NCI-H2107 treated with DMSO at 0.1 percent for 48 hours (cell line): ENCODE measurements at regions not wholly inside any gene's neighbourhood (a gene's known extent, or its start where the extent isn't known, plus 50 kb on each side); places are given as distances from the start of the nearest gene placed in this dataset.
"Not testable (repeated sequence)": the region's sequence is repeated elsewhere in the genome, so short reads cannot be mapped to it uniquely, and the experiment has no call there.

Experiments
- DNase-seq: peaks from one replicate; lab custom pipeline; 2025; ENCODE audit not compliant: unreplicated experiment; lab: John Stamatoyannopoulos, UW

GRCh38 chr5:15344954-15345353, 155.0 kb upstream of the FBXL7 start:
- no peak for DNase-seq

DNA sequence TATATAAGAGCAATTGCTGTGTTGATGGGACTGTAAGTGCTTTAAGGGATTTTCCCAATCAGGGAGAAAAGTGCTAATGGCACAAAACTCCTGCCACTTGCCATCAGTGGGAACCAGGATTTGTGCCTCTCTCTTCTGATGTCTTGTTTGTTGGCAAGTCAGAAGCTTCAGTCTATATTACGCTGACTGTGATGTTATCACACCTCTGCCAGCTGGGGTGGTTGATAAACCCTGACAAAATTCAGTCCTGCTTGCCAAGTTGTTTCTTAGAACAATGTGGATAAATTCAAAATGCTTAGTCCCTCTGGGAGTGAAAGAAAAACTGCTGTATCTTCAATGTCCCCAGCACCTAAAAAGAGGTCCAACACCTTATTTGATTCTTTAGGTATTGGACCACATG, 161.4 kb upstream of the FBXL7 start:
- DNase-seq, result no peak

DNA sequence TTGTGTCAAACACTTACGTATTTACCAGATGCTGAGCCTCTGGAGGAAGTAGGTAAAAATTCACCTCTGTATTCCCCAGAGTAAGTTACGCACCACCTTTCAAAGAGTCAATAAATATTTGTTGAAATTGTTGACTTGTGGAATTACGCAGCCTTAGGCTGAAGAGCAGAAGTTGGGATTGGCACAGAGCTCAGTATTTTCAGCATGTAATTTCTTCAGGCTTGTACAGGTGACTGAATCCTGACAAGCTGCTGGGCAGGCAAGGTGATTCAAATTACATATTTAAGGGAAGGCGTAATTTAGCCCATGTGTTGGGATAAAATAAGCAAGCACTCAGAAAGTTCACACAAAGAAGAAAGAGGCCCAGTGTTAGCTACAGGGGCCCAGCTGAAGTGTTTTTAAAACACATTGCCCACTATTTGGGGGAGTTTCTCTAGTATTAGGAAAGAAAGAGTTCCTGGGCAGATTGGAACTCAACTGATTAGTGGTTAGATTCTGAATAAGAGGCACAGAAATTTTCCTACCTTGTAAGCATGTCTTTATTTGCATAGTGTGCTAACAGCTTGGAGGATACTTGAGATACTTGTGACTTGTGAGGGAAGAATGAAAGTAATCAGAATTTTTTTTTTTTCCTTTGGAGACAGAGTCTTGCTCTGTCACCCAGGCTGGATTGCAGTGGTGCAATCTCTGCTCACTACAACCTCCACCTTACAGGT, 165.3 kb upstream of the FBXL7 start:
- no peak for DNase-seq

- DNase-seq, result no peak
Observed at GRCh38 chr5:15333091-15333490, 166.9 kb upstream of the FBXL7 start.

DNA sequence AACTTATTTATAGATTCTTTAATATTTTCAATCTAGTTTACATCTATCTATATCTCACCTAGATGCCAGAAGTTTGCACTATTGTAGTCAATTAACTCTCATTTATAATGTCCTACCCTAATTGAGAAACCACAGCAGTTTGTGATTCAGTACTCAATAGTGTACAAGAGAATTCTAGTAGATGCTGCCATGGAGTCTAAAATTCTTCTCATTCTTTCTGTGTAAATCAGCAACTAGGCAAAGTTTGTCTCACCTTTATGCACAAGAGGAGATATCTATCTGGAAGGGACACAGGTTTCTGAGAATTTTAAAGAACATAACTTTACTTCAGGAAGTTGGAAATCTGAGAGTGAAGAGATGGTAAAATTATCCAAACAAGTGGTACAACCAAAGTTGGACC, 173.0 kb upstream of the FBXL7 start:
- no peak for DNase-seq

GRCh38 chr5:15326471-15326870, 173.5 kb upstream of the FBXL7 start:
- no peak for DNase-seq

DNA sequence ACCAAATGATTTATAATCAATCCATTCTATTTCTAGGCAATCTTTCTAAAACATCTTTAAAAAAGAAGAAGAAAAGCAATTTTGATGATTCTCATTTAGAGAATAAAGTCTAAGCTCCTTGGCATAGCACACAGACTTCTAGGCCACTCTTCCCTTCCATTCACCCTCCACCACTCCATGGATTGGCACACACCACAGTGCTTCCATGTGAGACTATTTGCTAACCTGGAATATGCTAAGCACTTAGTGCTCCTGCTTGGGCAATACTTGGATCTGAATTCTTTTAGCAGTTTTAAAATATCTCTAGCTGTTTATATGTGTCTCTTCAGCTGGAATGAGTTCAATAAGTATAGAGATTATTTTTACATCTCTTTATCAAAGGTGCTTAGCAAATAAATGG, 177.6 kb upstream of the FBXL7 start:
- no peak for DNase-seq

- no peak for DNase-seq
Observed at GRCh38 chr5:15321776-15322175, 178.2 kb upstream of the FBXL7 start.

DNA sequence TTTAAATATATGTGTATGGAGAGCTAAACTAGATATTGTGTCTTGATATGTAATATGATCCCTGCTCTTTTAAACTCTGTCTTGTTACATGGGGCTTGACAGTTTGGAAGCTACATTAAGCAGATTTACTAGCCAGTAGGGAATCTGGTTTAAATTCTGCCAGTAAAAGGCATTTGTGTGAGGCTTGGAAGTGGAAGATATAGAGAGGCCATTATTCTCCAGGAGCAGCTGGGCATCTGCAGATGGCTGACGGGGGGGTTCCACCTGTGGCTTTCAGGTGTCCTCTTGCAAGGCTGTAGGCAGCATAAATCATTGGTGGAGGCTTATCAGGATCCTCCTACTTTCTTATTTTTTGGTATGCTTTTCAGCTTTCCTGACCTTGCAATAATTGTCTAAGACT, 179.1 kb upstream of the FBXL7 start:
- DNase-seq, result no peak

- no peak for DNase-seq
Observed at GRCh38 chr5:15304914-15305834, 194.8 kb upstream of the FBXL7 start.

- no peak for DNase-seq
Observed at GRCh38 chr5:15304066-15304731, 195.8 kb upstream of the FBXL7 start.

DNA sequence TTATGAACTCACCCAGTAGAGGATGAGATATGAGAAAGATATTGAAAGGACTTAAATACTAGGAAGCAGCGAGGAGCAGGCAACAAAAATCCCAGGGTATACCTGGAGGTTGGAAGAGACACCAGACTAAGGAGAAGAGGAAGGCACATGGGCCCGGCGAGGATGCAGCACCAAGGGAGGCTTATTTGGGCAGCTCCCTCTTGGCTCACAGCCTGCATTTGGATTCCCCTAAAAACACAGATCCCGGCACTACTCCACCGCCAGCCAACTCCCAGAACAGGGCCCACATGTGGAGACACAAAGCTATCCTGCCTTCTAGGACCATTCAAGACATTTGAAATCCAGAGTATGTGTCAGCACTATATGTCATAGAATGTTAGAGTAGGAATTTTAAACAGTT, 199.8 kb upstream of the FBXL7 start:
- DNase-seq, result no peak

GRCh38 chr5:15290953-15291352, 209.0 kb upstream of the FBXL7 start:
- no peak for DNase-seq

DNA sequence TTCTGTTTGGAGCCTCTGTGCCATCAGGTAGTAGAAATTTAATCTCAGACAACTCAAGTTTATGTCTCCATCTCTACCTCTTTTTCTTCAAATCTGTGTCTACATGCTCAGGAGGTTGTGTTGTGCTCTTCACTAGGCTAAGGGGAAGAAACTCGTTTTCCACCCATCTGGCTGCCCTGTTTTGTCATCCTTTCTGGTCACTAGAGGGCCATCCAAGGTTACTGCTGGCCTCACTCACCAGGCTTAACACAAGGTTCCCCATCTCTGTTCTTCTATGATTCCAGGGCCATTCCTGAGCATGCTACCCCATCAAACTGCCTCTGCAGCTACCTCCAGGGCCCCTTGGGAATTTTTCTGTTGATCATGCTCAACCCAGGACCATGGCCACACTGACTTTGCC, 213.3 kb upstream of the FBXL7 start:
- DNase-seq, result no peak

DNA sequence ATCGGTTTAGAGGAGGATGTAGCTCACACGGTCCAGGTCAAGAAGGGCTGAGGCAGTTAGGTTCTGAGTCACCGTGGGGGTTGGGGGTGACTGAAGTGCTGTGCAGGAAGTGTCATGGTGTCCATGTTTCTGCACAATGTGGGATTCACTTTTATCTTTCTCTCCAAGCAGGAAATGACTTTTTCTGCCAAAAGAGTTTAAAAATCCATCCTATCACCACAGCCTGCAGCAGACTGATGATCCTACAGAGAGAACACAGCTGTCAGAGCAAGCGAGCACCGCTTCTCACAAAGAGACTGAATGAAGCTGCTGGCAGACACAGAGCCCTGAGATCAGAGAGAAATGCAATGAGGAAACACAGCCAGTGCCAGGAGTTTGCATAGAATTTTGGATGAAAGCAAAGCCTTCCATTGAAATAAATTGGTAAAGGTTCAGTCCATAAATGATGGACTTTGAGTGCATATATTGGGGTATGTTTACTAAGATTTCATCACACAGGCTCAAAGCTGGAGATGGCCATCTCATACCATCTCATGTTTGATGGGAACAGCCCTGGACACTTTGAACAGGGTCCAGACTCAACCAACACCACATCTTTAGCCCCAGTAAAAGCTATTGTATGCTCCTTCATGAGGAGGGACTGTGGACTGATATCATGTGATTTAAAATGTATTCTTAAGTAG, 213.9 kb upstream of the FBXL7 start:
- DNase-seq, result no peak

DNA sequence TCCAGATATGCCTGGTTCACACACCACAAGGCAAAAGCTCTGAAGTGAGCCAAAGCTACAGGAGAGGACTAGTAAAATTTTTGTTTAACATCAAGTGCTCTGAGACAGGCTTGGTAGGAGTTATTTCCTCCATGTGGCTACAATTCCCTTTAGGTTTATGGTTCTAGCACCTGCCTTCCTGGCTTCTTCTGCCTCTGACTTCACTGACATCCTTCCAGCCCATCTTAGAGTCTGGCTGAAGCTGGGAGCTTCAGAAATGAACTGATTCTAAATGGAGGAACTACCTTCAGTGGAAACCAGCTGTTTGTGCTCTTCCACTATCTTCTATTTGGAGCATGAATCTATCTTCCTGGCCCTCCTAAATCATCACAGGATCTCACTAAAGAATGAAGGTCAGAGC, 215.3 kb upstream of the FBXL7 start:
- no peak for DNase-seq

- no peak for DNase-seq
Observed at GRCh38 chr5:15283076-15283475, 216.9 kb upstream of the FBXL7 start.

DNA sequence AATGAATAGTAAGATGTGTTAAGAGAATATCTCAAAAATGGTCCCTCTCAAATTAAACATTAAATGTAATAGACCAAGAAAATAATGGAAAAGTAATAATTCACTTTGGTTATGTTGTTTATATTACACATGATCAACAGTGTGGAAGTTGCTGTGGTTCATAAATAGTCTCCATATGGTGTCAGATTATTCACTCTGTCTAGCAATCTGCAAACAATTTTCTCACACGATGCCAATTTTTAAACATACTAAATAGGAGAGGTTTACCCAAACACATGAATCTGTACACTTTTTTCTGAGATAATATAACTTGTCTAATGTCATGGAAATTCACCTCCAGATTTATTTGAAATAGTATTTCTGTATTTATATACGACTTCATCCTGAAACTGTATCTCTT, 217.4 kb upstream of the FBXL7 start:
- DNase-seq, result no peak

GRCh38 chr5:15271596-15271995, 228.4 kb upstream of the FBXL7 start:
- not testable (repeated sequence) for DNase-seq

DNA sequence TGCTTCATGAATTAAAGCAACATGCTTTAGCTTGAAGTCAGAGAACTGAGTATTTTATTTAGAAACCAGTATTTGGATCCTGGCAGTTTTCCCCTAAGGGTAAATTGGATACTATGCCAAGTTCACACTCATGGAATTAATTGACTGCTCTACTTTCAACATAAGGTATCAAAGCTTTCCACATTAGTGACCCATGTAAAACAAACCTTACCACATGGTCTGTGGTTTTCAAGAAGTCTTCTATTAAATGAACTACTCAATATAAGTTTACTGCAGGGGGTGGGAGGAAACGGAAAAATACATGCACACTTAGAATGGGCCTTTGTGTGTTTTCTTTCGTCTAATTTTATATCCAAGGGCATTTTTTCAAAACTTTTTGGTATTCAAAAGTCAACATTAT, 232.0 kb upstream of the FBXL7 start:
- no peak for DNase-seq

GRCh38 chr5:15266841-15267240, 233.1 kb upstream of the FBXL7 start:
- no peak for DNase-seq
